ENCODE measurements at regions not wholly inside any gene's neighbourhood (a gene's known extent, or its start where the extent isn't known, plus 50 kb on each side); places are given as distances from the start of the nearest gene placed in this dataset.

DNA sequence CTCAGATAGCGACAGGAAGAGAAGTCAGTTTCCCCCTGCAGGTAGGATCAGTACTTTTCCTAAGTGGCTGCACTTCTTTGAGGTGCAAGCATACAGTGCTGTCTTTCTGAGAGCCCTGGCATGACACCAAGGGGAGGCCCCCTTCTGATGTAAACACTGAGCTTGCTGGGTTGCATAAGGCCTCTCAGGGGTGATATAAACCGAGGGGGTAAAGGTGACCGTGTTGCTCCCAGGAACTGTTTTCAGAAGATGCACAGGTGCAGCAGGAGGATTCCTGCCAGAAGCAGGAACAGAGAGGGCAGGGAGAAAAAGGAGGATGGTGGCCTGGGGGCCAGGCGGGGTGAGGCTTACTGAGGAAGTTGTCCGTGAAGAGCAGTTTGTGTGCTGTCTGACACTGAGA, 74.0 kb upstream of the ZNF30 start:
- 94% methylated on average over 5 of the region's 5 CpGs for whole genome bisulfite sequencing (ENCODE audit: insufficient coverage)
- CTCF ChIA-PET: no interaction called here
- Histone ChIP-seq H3K36me3 (ENCODE audit: control insufficient read depth in 4 of 4, insufficient read depth in 4 of 4, low read length in 3 of 4) (peaks cover 0 to 37% (median 3%) of the 10 kb centered on the region in 4 experiments), H3K9me3 (ENCODE audit: control extremely low read depth in 1 of 5, control insufficient read depth in 4 of 5, insufficient read depth in 2 of 5, low read depth in 1 of 5, low read length in 4 of 5) (peaks cover 0 to 76% (median 21%) of the 10 kb centered on the region in 5 experiments), H3K4me1 (ENCODE audit: control extremely low read depth in 1 of 4, control insufficient read depth in 4 of 4, insufficient read depth in 4 of 4, low read length in 3 of 4) (no peaks in the 10 kb centered on the region), H3K4me3 (ENCODE audit: control insufficient read depth in 1 of 7, extremely low read depth in 1 of 7, insufficient read depth in 4 of 7, low read depth in 2 of 7, low read length in 6 of 7) (no peak overlapping the region), H3K27ac (ENCODE audit: insufficient read depth in 1 of 2, low read depth in 1 of 2, low read length in 2 of 2, poor library complexity in 1 of 2, severe bottlenecking in 2 of 2) (no peak overlapping the region), H3K27me3 (replicated peaks in 2 of 5; ENCODE audit: control insufficient read depth in 4 of 5, insufficient read depth in 5 of 5, low read length in 4 of 5) (no peaks in the 10 kb centered on the region)
- DNase-seq: no peak
- POLR2A ChIA-PET: no interaction called here

DNA sequence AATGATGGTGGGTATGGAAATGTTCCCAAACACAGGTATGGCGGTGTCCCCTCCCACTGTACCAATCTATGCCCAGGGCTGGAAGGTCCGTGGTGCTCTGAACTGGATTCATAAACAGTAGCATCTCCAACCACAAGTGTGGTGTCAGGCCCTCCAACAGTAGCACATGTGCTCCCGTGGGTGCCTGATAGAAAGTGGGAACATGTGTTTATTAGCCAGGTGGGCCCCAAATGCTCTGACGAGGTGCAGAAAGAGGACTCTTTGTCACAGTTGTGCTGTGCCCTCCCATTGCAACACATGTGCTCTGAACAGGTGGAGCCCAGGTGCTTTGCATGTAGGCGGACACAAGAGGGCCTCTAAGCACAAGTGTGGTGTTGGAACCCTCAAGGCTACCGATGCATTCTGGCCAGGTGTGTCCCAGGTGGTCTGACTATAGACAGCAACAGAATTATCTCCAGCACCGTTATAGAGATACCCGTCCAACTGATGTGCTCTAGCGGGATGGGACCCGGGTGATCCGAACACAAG, 75.4 kb upstream of the ZNF30 start:
- no peaks in the 10 kb centered on the region for H3K4me1 ChIP-seq (ENCODE audit: control extremely low read depth in 1 of 4, control insufficient read depth in 4 of 4, insufficient read depth in 4 of 4, low read length in 3 of 4)
- H3K27ac ChIP-seq (ENCODE audit: insufficient read depth in 1 of 2, low read depth in 1 of 2, low read length in 2 of 2, poor library complexity in 1 of 2, severe bottlenecking in 2 of 2): no peak overlapping the region
- ChIA-PET POLR2A (no interaction called here), CTCF (no interaction called here)
- H3K27me3 ChIP-seq (replicated peaks in 2 of 5; ENCODE audit: control insufficient read depth in 4 of 5, insufficient read depth in 5 of 5, low read length in 4 of 5): no peaks in the 10 kb centered on the region
- WGBS (ENCODE audit: insufficient coverage): 97% methylated on average over 11 of the region's 11 CpGs
- DNase-seq: no peak
- no peak overlapping the region for H3K4me3 ChIP-seq (ENCODE audit: control insufficient read depth in 1 of 7, extremely low read depth in 1 of 7, insufficient read depth in 4 of 7, low read depth in 2 of 7, low read length in 6 of 7)
- peaks cover 0 to 79% (median 20%) of the 10 kb centered on the region in 5 experiments for H3K9me3 ChIP-seq (ENCODE audit: control extremely low read depth in 1 of 5, control insufficient read depth in 4 of 5, insufficient read depth in 2 of 5, low read depth in 1 of 5, low read length in 4 of 5)
- peaks cover 0 to 32% (median 3%) of the 10 kb centered on the region in 4 experiments for H3K36me3 ChIP-seq (ENCODE audit: control insufficient read depth in 4 of 4, insufficient read depth in 4 of 4, low read length in 3 of 4)

DNA sequence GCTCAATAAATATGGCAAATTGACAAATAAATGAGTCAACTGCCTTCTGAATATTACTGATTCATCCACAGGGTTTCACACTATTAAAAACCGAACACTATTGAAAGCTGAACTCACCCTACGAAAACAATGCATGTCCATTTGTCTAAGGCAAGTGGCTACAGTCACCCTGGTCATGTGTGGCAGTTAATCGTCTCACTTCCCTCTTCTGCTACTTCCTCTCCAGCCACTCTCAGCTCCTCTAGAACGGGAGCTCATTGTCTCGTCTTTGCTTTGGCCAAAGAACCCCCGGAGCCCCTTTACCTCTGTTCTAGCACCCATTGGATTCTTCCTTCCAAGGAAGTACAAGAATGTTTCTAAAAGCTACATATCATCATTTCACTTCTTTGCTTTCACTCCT, 74.4 kb upstream of the ZNF599 start:
- WGBS (ENCODE audit: insufficient coverage): 69% methylated on average over 5 of the region's 6 CpGs
- peaks cover 0 to 15% (median 0%) of the 10 kb centered on the region in 4 experiments for H3K36me3 ChIP-seq (ENCODE audit: control insufficient read depth in 4 of 4, insufficient read depth in 4 of 4, low read length in 3 of 4)
- POLR2A ChIA-PET: no interaction called here
- DNase-seq: no peak
- no peak overlapping the region for H3K4me3 ChIP-seq (ENCODE audit: control insufficient read depth in 1 of 7, extremely low read depth in 1 of 7, insufficient read depth in 4 of 7, low read depth in 2 of 7, low read length in 6 of 7)
- peaks cover 0 to 49% (median 12%) of the 10 kb centered on the region in 5 experiments for H3K9me3 ChIP-seq (ENCODE audit: control extremely low read depth in 1 of 5, control insufficient read depth in 4 of 5, insufficient read depth in 2 of 5, low read depth in 1 of 5, low read length in 4 of 5)
- CTCF ChIA-PET: interaction anchor here (0.9 to 1.0 kb wide), 2 partner anchors 9 to 69 kb away, joined by 3 to 4 read pairs; no protein-coding TSS in a partner anchor
- no peaks in the 10 kb centered on the region for H3K4me1 ChIP-seq (ENCODE audit: control extremely low read depth in 1 of 4, control insufficient read depth in 4 of 4, insufficient read depth in 4 of 4, low read length in 3 of 4)
- no peaks in the 10 kb centered on the region for H3K27me3 ChIP-seq (replicated peaks in 2 of 5; ENCODE audit: control insufficient read depth in 4 of 5, insufficient read depth in 5 of 5, low read length in 4 of 5)
- no peak overlapping the region for H3K27ac ChIP-seq (ENCODE audit: insufficient read depth in 1 of 2, low read depth in 1 of 2, low read length in 2 of 2, poor library complexity in 1 of 2, severe bottlenecking in 2 of 2)

DNA sequence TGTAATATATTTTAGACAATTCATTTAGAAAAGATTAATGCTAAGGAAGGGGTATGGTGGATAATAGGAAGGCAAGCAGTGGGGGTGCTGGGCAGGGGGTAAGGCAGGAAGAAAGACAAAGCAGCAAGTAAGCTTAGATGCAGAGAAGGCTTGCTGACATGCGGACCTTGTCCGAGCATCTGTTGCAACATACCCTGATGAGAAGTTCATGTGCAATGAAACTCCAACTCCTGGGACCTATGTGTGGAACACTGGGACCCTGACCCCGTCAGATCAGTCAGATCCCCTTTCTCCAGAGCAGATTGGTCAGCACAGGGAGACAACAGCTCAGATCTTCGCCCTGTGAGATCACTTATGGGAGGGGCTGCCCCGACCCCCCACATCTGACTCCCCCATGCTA, 71.3 kb upstream of the ZNF599 start:
- ChIA-PET POLR2A (no interaction called here), CTCF (no interaction called here)
- DNase-seq: no peak
- Histone ChIP-seq H3K36me3 (ENCODE audit: control insufficient read depth in 4 of 4, insufficient read depth in 4 of 4, low read length in 3 of 4) (peaks cover 0 to 5% (median 0%) of the 10 kb centered on the region in 4 experiments), H3K9me3 (ENCODE audit: control extremely low read depth in 1 of 5, control insufficient read depth in 4 of 5, insufficient read depth in 2 of 5, low read depth in 1 of 5, low read length in 4 of 5) (peaks cover 0 to 38% (median 3%) of the 10 kb centered on the region in 5 experiments), H3K27me3 (replicated peaks in 2 of 5; ENCODE audit: control insufficient read depth in 4 of 5, insufficient read depth in 5 of 5, low read length in 4 of 5) (peaks cover 0 to 3% (median 0%) of the 10 kb centered on the region in 5 experiments), H3K4me1 (ENCODE audit: control extremely low read depth in 1 of 4, control insufficient read depth in 4 of 4, insufficient read depth in 4 of 4, low read length in 3 of 4) (no peaks in the 10 kb centered on the region), H3K4me3 (ENCODE audit: control insufficient read depth in 1 of 7, extremely low read depth in 1 of 7, insufficient read depth in 4 of 7, low read depth in 2 of 7, low read length in 6 of 7) (no peak overlapping the region), H3K27ac (ENCODE audit: insufficient read depth in 1 of 2, low read depth in 1 of 2, low read length in 2 of 2, poor library complexity in 1 of 2, severe bottlenecking in 2 of 2) (no peak overlapping the region)
- 96% methylated on average over 5 of the region's 5 CpGs for WGBS (ENCODE audit: insufficient coverage)

DNA sequence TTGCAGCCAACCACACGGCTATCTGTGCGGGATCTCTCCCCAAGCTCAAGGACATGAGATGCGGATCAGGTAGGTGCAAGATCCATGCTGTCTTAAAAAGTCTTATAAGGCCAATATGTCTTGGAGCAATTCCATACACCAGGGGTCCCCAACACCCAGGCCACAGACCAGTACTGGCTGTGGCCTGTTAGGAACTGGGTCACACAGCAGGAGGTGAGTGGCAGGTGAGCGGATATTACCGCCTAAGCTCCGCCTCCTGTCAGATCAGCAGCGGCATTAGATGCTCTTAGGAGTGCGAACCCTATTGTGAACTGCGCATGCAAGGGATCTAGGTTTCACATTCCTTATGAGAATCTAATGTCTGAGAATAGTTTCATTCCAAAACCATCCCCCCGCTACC, 68.8 kb upstream of the ZNF599 start:
- H3K4me1 ChIP-seq (ENCODE audit: control extremely low read depth in 1 of 4, control insufficient read depth in 4 of 4, insufficient read depth in 4 of 4, low read length in 3 of 4): peaks cover 0 to 17% (median 4%) of the 10 kb centered on the region in 4 experiments
- CTCF ChIA-PET: interaction anchor here (0.6 kb wide), 1 partner anchor 30 kb away, joined by 3 read pairs; no protein-coding TSS in a partner anchor
- H3K27ac ChIP-seq (ENCODE audit: insufficient read depth in 1 of 2, low read depth in 1 of 2, low read length in 2 of 2, poor library complexity in 1 of 2, severe bottlenecking in 2 of 2): peak overlapping the region in 1 of 2 experiments; percentile 6
- peaks cover 0 to 22% (median 5%) of the 10 kb centered on the region in 5 experiments for H3K9me3 ChIP-seq (ENCODE audit: control extremely low read depth in 1 of 5, control insufficient read depth in 4 of 5, insufficient read depth in 2 of 5, low read depth in 1 of 5, low read length in 4 of 5)
- no peak overlapping the region for H3K4me3 ChIP-seq (ENCODE audit: control insufficient read depth in 1 of 7, extremely low read depth in 1 of 7, insufficient read depth in 4 of 7, low read depth in 2 of 7, low read length in 6 of 7)
- H3K27me3 ChIP-seq (replicated peaks in 2 of 5; ENCODE audit: control insufficient read depth in 4 of 5, insufficient read depth in 5 of 5, low read length in 4 of 5): peaks cover 0 to 9% (median 3%) of the 10 kb centered on the region in 5 experiments
- POLR2A ChIA-PET: no interaction called here
- WGBS (ENCODE audit: insufficient coverage): 100% methylated on average over 7 of the region's 10 CpGs
- DNase-seq: no peak
- H3K36me3 ChIP-seq (ENCODE audit: control insufficient read depth in 4 of 4, insufficient read depth in 4 of 4, low read length in 3 of 4): no peaks in the 10 kb centered on the region

DNA sequence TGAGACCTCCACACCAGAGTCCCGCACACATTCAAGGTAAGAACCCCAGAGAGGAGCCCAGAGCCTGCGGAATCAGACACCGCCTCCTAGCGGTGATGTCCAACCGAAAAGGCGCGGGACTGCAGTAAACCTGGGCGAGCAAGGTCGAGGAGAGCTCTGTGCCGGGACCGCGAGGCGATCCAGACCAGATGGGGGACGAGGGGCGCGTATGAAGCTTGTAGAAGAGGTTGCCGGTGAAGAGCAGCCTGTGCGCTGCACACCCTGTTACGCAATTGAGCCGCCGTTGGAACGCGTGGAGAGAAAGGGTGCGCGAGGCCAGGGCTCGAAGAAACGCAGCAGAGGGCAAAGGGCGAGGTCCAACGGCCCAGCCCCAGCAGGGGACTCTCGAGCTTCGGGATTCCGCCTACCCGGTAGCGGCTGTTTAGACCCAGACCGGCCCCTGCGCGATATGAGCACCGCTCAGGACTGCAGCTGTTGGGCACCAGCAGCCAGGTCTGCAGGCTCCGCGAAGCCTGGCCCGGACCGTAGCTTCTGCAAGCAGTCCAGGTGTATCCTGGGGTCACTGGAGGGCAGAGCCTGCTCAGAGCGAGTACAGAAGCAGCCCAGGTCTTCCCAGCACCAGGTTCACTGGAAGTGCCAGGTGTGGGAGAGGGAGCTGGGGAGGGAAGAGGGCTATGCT, 65.9 kb upstream of the ZNF599 start:
- CTCF ChIA-PET: interaction anchor here (1.8 kb wide), 1 partner anchor 8 kb away, joined by 4 read pairs; no protein-coding TSS in a partner anchor
- POLR2A ChIA-PET: interaction anchor here (0.5 kb wide), 1 partner anchor 1179 kb away, joined by 3 read pairs; no protein-coding TSS in a partner anchor
- Histone ChIP-seq H3K27ac (ENCODE audit: insufficient read depth in 1 of 2, low read depth in 1 of 2, low read length in 2 of 2, poor library complexity in 1 of 2, severe bottlenecking in 2 of 2) (no peak overlapping the region), H3K36me3 (ENCODE audit: control insufficient read depth in 4 of 4, insufficient read depth in 4 of 4, low read length in 3 of 4) (no peaks in the 10 kb centered on the region), H3K4me3 (ENCODE audit: control insufficient read depth in 1 of 7, extremely low read depth in 1 of 7, insufficient read depth in 4 of 7, low read depth in 2 of 7, low read length in 6 of 7) (peak overlapping the region in 1 of 7 experiments; percentile 28), H3K4me1 (ENCODE audit: control extremely low read depth in 1 of 4, control insufficient read depth in 4 of 4, insufficient read depth in 4 of 4, low read length in 3 of 4) (peaks cover 0 to 17% (median 4%) of the 10 kb centered on the region in 4 experiments), H3K9me3 (ENCODE audit: control extremely low read depth in 1 of 5, control insufficient read depth in 4 of 5, insufficient read depth in 2 of 5, low read depth in 1 of 5, low read length in 4 of 5) (peaks cover 0 to 27% (median 4%) of the 10 kb centered on the region in 5 experiments), H3K27me3 (replicated peaks in 2 of 5; ENCODE audit: control insufficient read depth in 4 of 5, insufficient read depth in 5 of 5, low read length in 4 of 5) (peaks cover 0 to 9% (median 3%) of the 10 kb centered on the region in 5 experiments)
- peak; percentile 14 to 59 (median 47) for DNase-seq
- 21% methylated on average over 42 of the region's 43 CpGs for WGBS (ENCODE audit: insufficient coverage)

DNA sequence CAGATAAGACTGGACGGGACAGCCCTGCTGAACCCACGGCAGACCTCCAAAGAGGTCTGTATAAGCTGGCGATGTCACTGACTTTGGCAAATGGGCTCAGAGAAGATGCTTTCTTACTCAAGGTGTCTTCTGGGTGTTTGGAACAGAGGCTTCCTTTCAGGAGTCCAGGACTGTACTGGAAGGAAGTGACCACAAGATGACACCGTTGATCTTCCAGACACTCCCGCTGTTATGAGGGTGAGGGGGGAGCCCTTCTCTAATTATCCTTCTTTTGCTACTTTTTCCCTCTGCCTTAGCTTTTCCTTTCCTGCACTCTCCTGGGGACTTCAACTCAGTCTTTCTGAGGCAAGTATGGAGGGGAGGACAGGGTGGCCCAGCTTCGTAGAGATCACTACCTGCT, 65.2 kb upstream of the ZNF599 start:
- Histone ChIP-seq H3K9me3 (ENCODE audit: control extremely low read depth in 1 of 5, control insufficient read depth in 4 of 5, insufficient read depth in 2 of 5, low read depth in 1 of 5, low read length in 4 of 5) (peaks cover 0 to 27% (median 4%) of the 10 kb centered on the region in 5 experiments), H3K27me3 (replicated peaks in 2 of 5; ENCODE audit: control insufficient read depth in 4 of 5, insufficient read depth in 5 of 5, low read length in 4 of 5) (peaks cover 0 to 9% (median 3%) of the 10 kb centered on the region in 5 experiments), H3K4me3 (ENCODE audit: control insufficient read depth in 1 of 7, extremely low read depth in 1 of 7, insufficient read depth in 4 of 7, low read depth in 2 of 7, low read length in 6 of 7) (no peak overlapping the region), H3K36me3 (ENCODE audit: control insufficient read depth in 4 of 4, insufficient read depth in 4 of 4, low read length in 3 of 4) (no peaks in the 10 kb centered on the region), H3K4me1 (ENCODE audit: control extremely low read depth in 1 of 4, control insufficient read depth in 4 of 4, insufficient read depth in 4 of 4, low read length in 3 of 4) (peaks cover 0 to 17% (median 4%) of the 10 kb centered on the region in 4 experiments), H3K27ac (ENCODE audit: insufficient read depth in 1 of 2, low read depth in 1 of 2, low read length in 2 of 2, poor library complexity in 1 of 2, severe bottlenecking in 2 of 2) (no peak overlapping the region)
- DNase-seq: peak in 1 of 3 donors; percentile 8
- WGBS (ENCODE audit: insufficient coverage): 100% methylated on average over 4 of the region's 6 CpGs
- ChIA-PET POLR2A (interaction anchor here (0.5 kb wide), 1 partner anchor 1178 kb away, joined by 3 read pairs; no protein-coding TSS in a partner anchor), CTCF (interaction anchor here (1.0 to 1.8 kb wide), 2 partner anchors 9 to 199 kb away, joined by 3 to 4 read pairs; no protein-coding TSS in a partner anchor)

Data from common myeloid progenitor, CD34-positive (primary cell).